Natural killer cell (primary cell): ENCODE measurements at regions not wholly inside any gene's neighbourhood (a gene's known extent, or its start where the extent isn't known, plus 50 kb on each side); places are given as distances from the start of the nearest gene placed in this dataset.

ENCODE experiments used
- ATAC-seq, 3 donors: fragments of 150-1000 bp in 2 of 3; fragments of 200-7000 bp in 1 of 3; cut with Tn5 transposase; 1 replicate in 1 of 3; 2 replicates in 2 of 3; pipeline ENCODE4 v1.10.0; 2021; ENCODE audit warnings: mild to moderate bottlenecking in 2 of 3, moderate library complexity in 2 of 3
- DNase-seq, 2 donors: peaks; one replicate each; pipeline versions ENCODE4 v3.0.0 to v3.0.0-alpha.2; 2013 to 2021; ENCODE audit warnings: mixed read lengths in 1 of 2
- H3K27ac ChIP-seq: one replicate; pipeline ENCODE4 v1.5.1; 2013; ENCODE audit warnings: mild to moderate bottlenecking, low read length
- H3K27me3 ChIP-seq: one replicate; pipeline ENCODE4 v1.6.1; 2013; ENCODE audit warnings: low read length; ENCODE audit not compliant: control insufficient read depth, insufficient read depth
- H3K36me3 ChIP-seq: one replicate; pipeline ENCODE4 v1.6.1; 2013; ENCODE audit warnings: low read length; ENCODE audit not compliant: control insufficient read depth, insufficient read depth
- H3K4me1 ChIP-seq: one replicate; pipeline ENCODE4 v1.6.1; 2013; ENCODE audit warnings: low read length; ENCODE audit not compliant: control insufficient read depth, insufficient read depth
- H3K4me3 ChIP-seq: one replicate; pipeline ENCODE4 v1.5.1; 2013; ENCODE audit warnings: low read length
- H3K9me3 ChIP-seq: one replicate; pipeline ENCODE4 v1.6.1; 2013; ENCODE audit warnings: low read length; ENCODE audit not compliant: control insufficient read depth, insufficient read depth
- H3K27ac Mint-ChIP-seq, 2 donors: one replicate each; pipeline ENCODE4 v1.8.0; 2022; ENCODE audit warnings: mild to moderate bottlenecking in 2 of 2, mixed read lengths in 2 of 2, moderate library complexity in 1 of 2
- H3K27me3 Mint-ChIP-seq, 2 donors: one replicate each; pipeline ENCODE4 v1.8.0; 2022; ENCODE audit warnings: low read depth in 2 of 2, mixed read lengths in 2 of 2
- H3K36me3 Mint-ChIP-seq: one replicate; pipeline ENCODE4 v1.8.0; 2022; ENCODE audit warnings: mixed read lengths
- H3K4me1 Mint-ChIP-seq, 2 donors: one replicate each; pipeline ENCODE4 v1.8.0; 2022; ENCODE audit warnings: mixed read lengths in 2 of 2
- H3K4me3 Mint-ChIP-seq: one replicate; pipeline ENCODE4 v1.8.0; 2022; ENCODE audit warnings: mild to moderate bottlenecking, moderate library complexity, mixed read lengths
- H3K9me3 Mint-ChIP-seq, 2 donors: one replicate each; pipeline ENCODE4 v1.8.0; 2022; ENCODE audit warnings: mixed read lengths in 2 of 2
- whole genome bisulfite sequencing: methylation state at CpG from one replicate; pipeline ENCODE4 v1.1.7; 2013; ENCODE audit warnings: missing lambda C conversion rate; ENCODE audit not compliant: insufficient coverage; 5-methylcytosine and 5-hydroxymethylcytosine counted together
- intact Hi-C: fragments of 100-400 bp; cut with micrococcal nuclease; formaldehyde crosslinking; loops from one replicate; pipeline ENCODE4 v1.14.2; 2022
- TF ChIP-seq, protein P1 (sequence below): fragments of 200-600 bp; IDR thresholded peaks from one replicate; pipeline ENCODE4 v1.8.0; 2022; ENCODE audit warnings: antibody characterized with exemption

DNA sequence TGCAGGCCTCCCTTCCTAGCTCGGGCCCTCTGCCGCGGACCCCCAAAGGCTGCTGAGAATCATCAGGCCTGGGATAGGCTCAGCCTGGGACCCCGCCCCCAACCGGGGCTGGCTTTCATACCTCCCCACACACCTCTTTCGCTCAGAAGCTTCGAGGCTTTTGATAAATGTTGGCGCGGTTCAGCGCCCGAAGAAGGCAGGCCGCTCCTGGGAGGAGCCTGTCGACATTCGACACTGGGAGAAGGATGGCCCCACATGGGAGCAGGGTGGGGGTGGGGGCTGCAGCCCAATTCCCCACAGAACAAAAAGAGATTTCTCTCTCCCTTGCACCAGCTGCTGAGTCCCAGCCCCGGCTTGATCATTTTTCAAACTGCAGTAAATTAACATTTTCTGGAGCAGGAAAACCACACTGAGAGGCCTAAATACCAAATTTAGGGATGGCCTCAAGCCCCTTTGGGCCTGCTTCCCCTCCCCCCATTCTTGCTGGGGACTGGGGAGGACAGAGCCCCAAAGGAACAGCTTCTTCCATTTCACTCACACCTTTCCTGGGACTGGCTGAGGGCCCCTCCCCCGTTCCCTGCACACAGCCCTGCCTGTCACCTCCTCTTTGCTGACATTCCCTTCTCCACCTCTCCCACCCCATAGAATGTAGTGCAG lies 112.9 kb upstream of the PJA1 start:
- no peaks in the 10 kb centered on the region for H3K9me3 Mint-ChIP-seq
- TF ChIP-seq, protein P1, sequence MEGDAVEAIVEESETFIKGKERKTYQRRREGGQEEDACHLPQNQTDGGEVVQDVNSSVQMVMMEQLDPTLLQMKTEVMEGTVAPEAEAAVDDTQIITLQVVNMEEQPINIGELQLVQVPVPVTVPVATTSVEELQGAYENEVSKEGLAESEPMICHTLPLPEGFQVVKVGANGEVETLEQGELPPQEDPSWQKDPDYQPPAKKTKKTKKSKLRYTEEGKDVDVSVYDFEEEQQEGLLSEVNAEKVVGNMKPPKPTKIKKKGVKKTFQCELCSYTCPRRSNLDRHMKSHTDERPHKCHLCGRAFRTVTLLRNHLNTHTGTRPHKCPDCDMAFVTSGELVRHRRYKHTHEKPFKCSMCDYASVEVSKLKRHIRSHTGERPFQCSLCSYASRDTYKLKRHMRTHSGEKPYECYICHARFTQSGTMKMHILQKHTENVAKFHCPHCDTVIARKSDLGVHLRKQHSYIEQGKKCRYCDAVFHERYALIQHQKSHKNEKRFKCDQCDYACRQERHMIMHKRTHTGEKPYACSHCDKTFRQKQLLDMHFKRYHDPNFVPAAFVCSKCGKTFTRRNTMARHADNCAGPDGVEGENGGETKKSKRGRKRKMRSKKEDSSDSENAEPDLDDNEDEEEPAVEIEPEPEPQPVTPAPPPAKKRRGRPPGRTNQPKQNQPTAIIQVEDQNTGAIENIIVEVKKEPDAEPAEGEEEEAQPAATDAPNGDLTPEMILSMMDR, result no peak
- H3K4me1 Mint-ChIP-seq, result no peaks in the 10 kb centered on the region
- no peak overlapping the region for H3K27ac Mint-ChIP-seq
- H3K27me3 Mint-ChIP-seq, result peaks cover 0 to 22% of the 10 kb centered on the region in 2 donors
- intact Hi-C loops, result no loop called here
- ATAC-seq (no peak), DNase-seq (no peak)
- Histone ChIP-seq H3K27me3 (no peaks in the 10 kb centered on the region), H3K4me1 (no peaks in the 10 kb centered on the region), H3K36me3 (no peaks in the 10 kb centered on the region), H3K4me3 (no peak overlapping the region), H3K9me3 (no peaks in the 10 kb centered on the region), H3K27ac (no peak overlapping the region)
- no peak overlapping the region for H3K4me3 Mint-ChIP-seq
- H3K36me3 Mint-ChIP-seq, result no peaks in the 10 kb centered on the region
- 77% methylated on average over 14 of the region's 16 CpGs for WGBS

DNA sequence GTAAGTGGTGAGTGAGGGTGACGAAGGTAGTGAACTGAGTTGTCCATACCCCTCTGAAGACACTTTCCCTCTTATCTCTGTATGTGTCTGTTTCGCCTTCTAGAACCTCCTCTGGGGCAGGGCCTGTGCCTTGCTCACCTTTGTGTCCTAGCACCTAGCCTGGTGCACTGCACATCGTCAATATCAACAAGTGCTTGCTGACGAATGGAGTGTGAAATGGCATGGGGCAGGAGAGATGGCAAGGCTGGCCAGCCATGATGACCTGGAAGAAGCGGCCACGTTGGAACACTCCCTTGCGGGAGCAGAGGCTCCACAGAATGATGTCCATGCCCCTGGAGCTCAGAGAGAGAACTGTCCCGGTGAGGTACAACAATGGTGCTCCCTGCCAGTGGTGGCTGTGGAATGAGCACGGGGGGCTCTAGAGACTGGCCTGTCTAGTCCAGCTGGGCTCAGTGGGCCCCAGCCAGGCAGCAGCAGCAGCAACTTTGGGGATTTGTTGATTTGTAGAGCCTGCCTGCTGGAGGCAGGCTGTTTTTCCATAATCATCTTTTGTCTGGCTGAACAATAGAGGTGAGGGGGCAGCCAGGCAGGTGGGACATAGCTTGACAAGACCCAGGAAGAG lies 112.2 kb upstream of the PJA1 start:
- H3K9me3 Mint-ChIP-seq, result no peaks in the 10 kb centered on the region
- no peaks in the 10 kb centered on the region for H3K4me1 ChIP-seq
- intact Hi-C loops, result no loop called here
- WGBS, result 91% methylated on average over 7 of the region's 9 CpGs
- no peak for DNase-seq
- H3K9me3 ChIP-seq, result no peaks in the 10 kb centered on the region
- H3K27me3 Mint-ChIP-seq, result peaks cover 0 to 25% of the 10 kb centered on the region in 2 donors
- no peaks in the 10 kb centered on the region for H3K36me3 ChIP-seq
- H3K27me3 ChIP-seq, result no peaks in the 10 kb centered on the region
- ATAC-seq, result no peak
- H3K4me3 Mint-ChIP-seq, result no peak overlapping the region
- H3K4me1 Mint-ChIP-seq, result no peaks in the 10 kb centered on the region
- no peak overlapping the region for H3K4me3 ChIP-seq
- TF ChIP-seq, protein P1, result no peak
- H3K27ac Mint-ChIP-seq, result no peak overlapping the region
- no peaks in the 10 kb centered on the region for H3K36me3 Mint-ChIP-seq
- H3K27ac ChIP-seq, result no peak overlapping the region

DNA sequence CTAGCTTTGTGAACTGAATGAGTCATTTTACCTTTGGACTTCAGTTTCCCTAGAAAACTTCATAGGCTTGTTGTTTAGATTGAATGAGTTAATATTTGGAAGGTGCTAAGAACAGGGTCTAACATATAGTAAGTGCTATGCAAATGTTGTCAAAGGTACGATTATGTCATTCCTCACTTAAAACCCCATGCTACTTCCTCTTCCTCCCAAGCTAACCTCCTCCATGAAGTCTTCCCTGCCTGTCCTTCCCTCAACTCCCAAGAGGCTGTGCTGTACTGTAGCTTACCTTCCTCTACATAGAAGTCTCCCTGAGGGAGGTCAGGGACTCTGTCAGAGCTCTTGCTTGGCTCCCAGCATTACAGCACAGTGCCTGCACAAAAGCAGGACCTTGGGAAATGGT lies 103.4 kb upstream of the PJA1 start:
- H3K36me3 Mint-ChIP-seq, result no peaks in the 10 kb centered on the region
- peaks cover 2 to 29% of the 10 kb centered on the region in 2 donors for H3K27me3 Mint-ChIP-seq
- H3K4me1 ChIP-seq, result no peaks in the 10 kb centered on the region
- no peaks in the 10 kb centered on the region for H3K27me3 ChIP-seq
- TF ChIP-seq, protein P1, result no peak
- H3K4me3 ChIP-seq, result no peak overlapping the region
- H3K36me3 ChIP-seq, result no peaks in the 10 kb centered on the region
- H3K4me1 Mint-ChIP-seq, result peaks cover 6 to 7% of the 10 kb centered on the region in 2 donors
- no peak for ATAC-seq
- intact Hi-C loops, result no loop called here
- no peaks in the 10 kb centered on the region for H3K9me3 Mint-ChIP-seq
- no peak for DNase-seq
- H3K27ac Mint-ChIP-seq, result no peak overlapping the region
- H3K9me3 ChIP-seq, result no peaks in the 10 kb centered on the region
- no peak overlapping the region for H3K4me3 Mint-ChIP-seq
- no CpG with 5 or more reads among the region's 1 CpG for WGBS
- no peak overlapping the region for H3K27ac ChIP-seq
